ENCODE measurements at regions not wholly inside any gene's neighbourhood (a gene's known extent, or its start where the extent isn't known, plus 50 kb on each side); places are given as distances from the start of the nearest gene placed in this dataset.

DNA sequence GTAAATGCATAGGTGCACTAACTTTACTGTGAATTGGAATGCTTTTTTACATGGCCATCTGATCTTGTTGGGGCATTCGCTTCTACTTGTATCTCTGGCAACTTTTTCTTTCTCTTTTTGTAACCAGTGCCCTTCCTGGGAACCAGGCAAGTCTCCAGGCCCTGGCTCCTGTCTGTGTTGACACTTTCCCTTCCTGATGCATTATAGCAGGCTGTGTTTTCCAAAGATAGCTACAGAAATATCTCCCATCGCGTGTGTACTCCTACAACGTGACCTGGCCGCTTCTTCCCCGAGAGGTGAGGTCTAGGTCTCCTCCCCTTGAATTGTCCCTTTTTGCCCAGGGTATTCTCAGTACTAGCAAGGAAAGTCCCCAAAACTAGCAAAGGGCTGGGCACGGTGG, 81.1 kb upstream of the SPIN1 start:
- ChIA-PET CTCF (no interaction called here), POLR2A (no interaction called here)
- TF ChIP-seq, protein P1, sequence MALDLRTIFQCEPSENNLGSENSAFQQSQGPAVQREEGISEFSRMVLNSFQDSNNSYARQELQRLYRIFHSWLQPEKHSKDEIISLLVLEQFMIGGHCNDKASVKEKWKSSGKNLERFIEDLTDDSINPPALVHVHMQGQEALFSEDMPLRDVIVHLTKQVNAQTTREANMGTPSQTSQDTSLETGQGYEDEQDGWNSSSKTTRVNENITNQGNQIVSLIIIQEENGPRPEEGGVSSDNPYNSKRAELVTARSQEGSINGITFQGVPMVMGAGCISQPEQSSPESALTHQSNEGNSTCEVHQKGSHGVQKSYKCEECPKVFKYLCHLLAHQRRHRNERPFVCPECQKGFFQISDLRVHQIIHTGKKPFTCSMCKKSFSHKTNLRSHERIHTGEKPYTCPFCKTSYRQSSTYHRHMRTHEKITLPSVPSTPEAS (tag by site-specific recombination; IDR thresholded peaks at IDR 0.05), result no peak
- TF ChIP-seq ZNF335 (tag by site-specific recombination; conservative IDR thresholded peaks at IDR 0.05) (no peak), FEZF1 (tag by site-specific recombination; IDR thresholded peaks at IDR 0.05) (no peak), ZNF561 (tag by site-specific recombination; IDR thresholded peaks at IDR 0.05; ENCODE audit: borderline replicate concordance) (no peak), ZNF629 (tag by site-specific recombination; IDR thresholded peaks at IDR 0.05) (no peak), ZNF366 (tag by site-specific recombination; conservative IDR thresholded peaks at IDR 0.05) (no peak), ZNF155 (tag by site-specific recombination; IDR thresholded peaks at IDR 0.05) (no peak), ZNF16 (tag by site-specific recombination; IDR thresholded peaks at IDR 0.05; ENCODE audit: low read depth) (no peak), OVOL3 (tag by site-specific recombination; IDR thresholded peaks at IDR 0.05) (no peak), ZFP3 (tag by site-specific recombination; IDR thresholded peaks at IDR 0.05; ENCODE audit: low read depth) (no peak), GLIS2 (tag by site-specific recombination; IDR thresholded peaks at IDR 0.05) (no peak)
- Histone ChIP-seq H3K4me1 (ENCODE audit: control insufficient read depth, insufficient read depth, low read length) (no peaks in the 10 kb centered on the region), H3K36me3 (ENCODE audit: control insufficient read depth in 2 of 2, insufficient read depth in 1 of 2, low read length in 2 of 2) (no peaks in the 10 kb centered on the region), H3K4me3 (ENCODE audit: low read depth, low read length) (no peak overlapping the region), H3K27ac (ENCODE audit: extremely low read depth, low read depth, low read length) (no peak overlapping the region), H3K9me3 (ENCODE audit: control insufficient read depth, insufficient read depth, low read depth, low read length) (no peaks in the 10 kb centered on the region)

DNA sequence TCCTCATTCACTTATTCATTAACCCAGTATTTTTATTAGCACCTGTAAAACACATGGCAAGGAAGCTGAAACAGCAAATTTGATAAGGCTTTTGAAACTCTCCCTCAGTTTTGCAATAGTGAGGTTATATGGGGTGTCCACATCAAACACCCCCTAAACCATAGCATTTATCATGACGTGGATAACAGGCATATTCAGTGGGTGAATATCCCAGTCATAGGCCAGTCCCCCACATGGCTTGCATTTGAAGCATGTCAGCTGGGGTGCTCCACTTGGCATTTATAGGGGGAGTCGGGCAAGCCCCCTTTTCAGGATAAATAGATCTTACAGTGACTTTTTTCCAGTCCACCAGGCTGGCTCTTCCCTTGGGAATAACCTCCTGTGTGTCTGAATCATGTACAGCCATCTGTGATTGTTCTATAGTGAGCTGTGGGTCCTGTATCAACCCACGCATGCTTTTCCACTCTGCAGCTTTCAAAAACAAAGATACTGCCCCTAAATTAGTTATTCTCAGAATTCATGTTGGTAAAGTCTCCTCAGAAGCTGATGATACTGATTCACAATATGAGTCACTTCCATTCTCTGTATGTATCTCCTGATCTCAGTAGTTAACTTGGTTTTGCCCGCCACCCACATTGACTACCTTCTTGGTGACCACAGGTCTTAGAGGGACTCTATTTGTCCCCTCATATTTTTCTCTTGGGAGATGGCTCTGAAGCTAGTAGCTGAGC, 84.4 kb upstream of the SPIN1 start:
- Histone ChIP-seq H3K36me3 (ENCODE audit: control insufficient read depth in 2 of 2, insufficient read depth in 1 of 2, low read length in 2 of 2) (no peaks in the 10 kb centered on the region), H3K27ac (ENCODE audit: extremely low read depth, low read depth, low read length) (no peak overlapping the region), H3K4me1 (ENCODE audit: control insufficient read depth, insufficient read depth, low read length) (no peaks in the 10 kb centered on the region), H3K4me3 (ENCODE audit: low read depth, low read length) (no peak overlapping the region), H3K9me3 (ENCODE audit: control insufficient read depth, insufficient read depth, low read depth, low read length) (no peaks in the 10 kb centered on the region)
- no peak for TF ChIP-seq YY2 (tag by site-specific recombination; IDR thresholded peaks at IDR 0.05)
- TF ChIP-seq, protein P2, sequence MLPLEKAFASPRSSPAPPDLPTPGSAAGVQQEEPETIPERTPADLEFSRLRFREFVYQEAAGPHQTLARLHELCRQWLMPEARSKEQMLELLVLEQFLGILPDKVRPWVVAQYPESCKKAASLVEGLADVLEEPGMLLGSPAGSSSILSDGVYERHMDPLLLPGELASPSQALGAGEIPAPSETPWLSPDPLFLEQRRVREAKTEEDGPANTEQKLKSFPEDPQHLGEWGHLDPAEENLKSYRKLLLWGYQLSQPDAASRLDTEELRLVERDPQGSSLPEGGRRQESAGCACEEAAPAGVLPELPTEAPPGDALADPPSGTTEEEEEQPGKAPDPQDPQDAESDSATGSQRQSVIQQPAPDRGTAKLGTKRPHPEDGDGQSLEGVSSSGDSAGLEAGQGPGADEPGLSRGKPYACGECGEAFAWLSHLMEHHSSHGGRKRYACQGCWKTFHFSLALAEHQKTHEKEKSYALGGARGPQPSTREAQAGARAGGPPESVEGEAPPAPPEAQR (tag by site-specific recombination; IDR thresholded peaks at IDR 0.05), result no peak
- TF ChIP-seq, protein P3, sequence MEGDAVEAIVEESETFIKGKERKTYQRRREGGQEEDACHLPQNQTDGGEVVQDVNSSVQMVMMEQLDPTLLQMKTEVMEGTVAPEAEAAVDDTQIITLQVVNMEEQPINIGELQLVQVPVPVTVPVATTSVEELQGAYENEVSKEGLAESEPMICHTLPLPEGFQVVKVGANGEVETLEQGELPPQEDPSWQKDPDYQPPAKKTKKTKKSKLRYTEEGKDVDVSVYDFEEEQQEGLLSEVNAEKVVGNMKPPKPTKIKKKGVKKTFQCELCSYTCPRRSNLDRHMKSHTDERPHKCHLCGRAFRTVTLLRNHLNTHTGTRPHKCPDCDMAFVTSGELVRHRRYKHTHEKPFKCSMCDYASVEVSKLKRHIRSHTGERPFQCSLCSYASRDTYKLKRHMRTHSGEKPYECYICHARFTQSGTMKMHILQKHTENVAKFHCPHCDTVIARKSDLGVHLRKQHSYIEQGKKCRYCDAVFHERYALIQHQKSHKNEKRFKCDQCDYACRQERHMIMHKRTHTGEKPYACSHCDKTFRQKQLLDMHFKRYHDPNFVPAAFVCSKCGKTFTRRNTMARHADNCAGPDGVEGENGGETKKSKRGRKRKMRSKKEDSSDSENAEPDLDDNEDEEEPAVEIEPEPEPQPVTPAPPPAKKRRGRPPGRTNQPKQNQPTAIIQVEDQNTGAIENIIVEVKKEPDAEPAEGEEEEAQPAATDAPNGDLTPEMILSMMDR (tag by site-specific recombination; IDR thresholded peaks at IDR 0.05), result no peak
- TF ChIP-seq KLF16 (tag by site-specific recombination; IDR thresholded peaks at IDR 0.05), result no peak
- no peak for TF ChIP-seq ZNF404 (tag by site-specific recombination; IDR thresholded peaks at IDR 0.05)
- no peak for TF ChIP-seq ZNF239 (tag by site-specific recombination; IDR thresholded peaks at IDR 0.05)
- TF ChIP-seq ZNF544 (tag by site-specific recombination; IDR thresholded peaks at IDR 0.05), result no peak
- CTCF ChIA-PET, result interaction anchor here (0.6 to 1.2 kb wide), 3 partner anchors 10 to 62 kb away, joined by 3 to 7 read pairs (median 3); no protein-coding TSS in a partner anchor
- POLR2A ChIA-PET, result interaction anchor here (0.6 to 0.9 kb wide), 2 partner anchors 22 to 821 kb away, joined by 4 read pairs; no protein-coding TSS in a partner anchor

Data from HEK293 (cell line).